Esophagus muscularis mucosa (tissue), 4 donors: ENCODE measurements at regions not wholly inside any gene's neighbourhood (a gene's known extent, or its start where the extent isn't known, plus 50 kb on each side); places are given as distances from the start of the nearest gene placed in this dataset.

Experiments
- DNase-seq: peaks from one replicate; pipeline ENCODE4 v3.0.0-alpha.2; 2017; ENCODE audit errors: extremely low spot score
- H3K27ac ChIP-seq, 4 donors: fragments of 200-600 bp; sonication (generic); replicated peaks in 1 of 4; 1 replicate in 3 of 4; 2 replicates in 1 of 4; pipeline ENCODE4 v1.5.1; 2016 to 2019; ENCODE audit warnings: mild to moderate bottlenecking in 1 of 4
- H3K27me3 ChIP-seq, 4 donors: fragments of 200-600 bp; sonication (generic); one replicate each; pipeline versions ENCODE4 v1.5.1 to v1.6.0; 2016 to 2019
- H3K36me3 ChIP-seq, 4 donors: fragments of 200-600 bp; sonication (generic); one replicate each; pipeline ENCODE4 v1.5.1; 2016 to 2019
- H3K4me1 ChIP-seq, 4 donors: fragments of 200-600 bp; sonication (generic); one replicate each; pipeline ENCODE4 v1.5.1; 2016 to 2019
- H3K4me3 ChIP-seq, 4 donors: fragments of 200-600 bp; sonication (generic); 1 replicate in 2 of 4; 2 replicates in 2 of 4; pipeline ENCODE4 v1.5.1; 2016 to 2019; ENCODE audit warnings: mild to moderate bottlenecking in 4 of 4, moderate library complexity in 1 of 4
- H3K9me3 ChIP-seq, 4 donors: fragments of 200-600 bp; sonication (generic); 1 replicate in 3 of 4; 2 replicates in 1 of 4; pipeline ENCODE4 v1.5.1; 2016 to 2019
- EP300 ChIP-seq: sonication (generic); formaldehyde crosslinking; IDR thresholded peaks from one replicate; pipeline ENCODE4 v1.6.1; 2017; ENCODE audit warnings: antibody characterized with exemption
- POLR2A ChIP-seq: fragments of 450-650 bp; IDR thresholded peaks from one replicate; pipeline ENCODE4 v1.6.1; 2017; ENCODE audit warnings: antibody characterized with exemption, moderate library complexity, mild to moderate bottlenecking, low read depth
- POLR2AphosphoS5 ChIP-seq, 2 donors: sonication (generic); formaldehyde crosslinking; IDR thresholded peaks; one replicate each; pipeline ENCODE4 v1.6.1; 2017; ENCODE audit warnings: antibody characterized with exemption in 2 of 2
- WGBS: methylation state at CpG from one replicate; pipeline ENCODE4 v1.1.5; 2018; 5-methylcytosine and 5-hydroxymethylcytosine counted together
- intact Hi-C: fragments of 100-400 bp; cut with DNase I; formaldehyde crosslinking; loops from one replicate; pipeline ENCODE4 v1.15.1; 2023
- TF ChIP-seq, protein P1 (sequence below), 3 experiments: fragments of 200-600 bp in 2 of 3; fragments of 450-650 bp in 1 of 3; sonication (generic) in 2 of 3; IDR thresholded peaks; one replicate each; pipeline ENCODE4 v1.5.1; 2017 to 2019; ENCODE audit warnings: antibody characterized with exemption in 3 of 3, mild to moderate bottlenecking in 2 of 3, moderate library complexity in 1 of 3

DNA sequence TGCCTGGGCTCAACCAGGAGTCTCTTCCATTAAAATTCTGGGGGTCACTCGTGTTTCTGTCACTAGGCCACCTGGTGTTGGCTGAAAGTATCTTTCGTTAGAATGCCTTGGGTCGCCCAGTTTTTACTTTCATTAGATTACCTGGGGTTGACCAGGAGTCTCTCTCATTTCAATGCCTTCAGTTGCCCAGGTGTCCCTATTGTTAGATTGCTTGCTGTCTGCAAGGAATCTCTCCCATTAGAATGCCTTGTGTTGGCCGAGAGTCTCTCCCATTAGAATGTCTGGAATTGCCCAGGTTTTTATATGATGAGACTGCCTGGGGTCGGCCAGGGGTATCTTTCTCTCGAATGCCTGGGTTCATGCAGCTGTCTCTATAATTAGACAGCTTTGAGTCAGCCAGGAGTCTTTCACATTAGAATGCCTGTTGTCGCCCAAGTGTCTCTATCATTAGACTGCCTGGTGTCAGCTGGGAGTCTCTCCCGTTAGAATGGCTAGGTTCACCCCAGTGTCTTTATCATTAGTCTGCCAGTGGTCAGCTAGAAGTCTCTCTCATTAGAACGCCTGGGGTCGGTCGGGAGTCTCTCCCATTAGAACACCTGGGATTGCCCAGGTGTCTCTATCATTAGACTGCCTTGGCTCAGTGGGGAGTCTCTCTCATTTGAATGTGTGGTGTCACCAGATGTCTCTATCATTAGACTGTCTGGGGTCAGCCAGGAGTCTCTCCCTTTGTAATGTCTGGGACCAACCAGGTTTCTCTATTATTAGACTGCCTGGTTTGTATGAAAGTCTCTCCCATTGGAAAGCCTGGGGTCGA, 1446.8 kb downstream of the UQCRFS1 start:
- peaks cover 0 to 12% (median 5%) of the 10 kb centered on the region in 4 donors for H3K9me3 ChIP-seq
- no peak overlapping the region for H3K27ac ChIP-seq
- H3K27me3 ChIP-seq: no peaks in the 10 kb centered on the region
- intact Hi-C loops: no loop called here
- H3K36me3 ChIP-seq: peaks cover 0 to under 1% (median 0%) of the 10 kb centered on the region in 4 donors
- no peak for TF ChIP-seq POLR2AphosphoS5 (IDR thresholded peaks at IDR 0.05)
- peak; percentile 47 for DNase-seq
- no peaks in the 10 kb centered on the region for H3K4me1 ChIP-seq
- WGBS: 87% methylated on average over 12 of the region's 12 CpGs
- no peak overlapping the region for H3K4me3 ChIP-seq

DNA sequence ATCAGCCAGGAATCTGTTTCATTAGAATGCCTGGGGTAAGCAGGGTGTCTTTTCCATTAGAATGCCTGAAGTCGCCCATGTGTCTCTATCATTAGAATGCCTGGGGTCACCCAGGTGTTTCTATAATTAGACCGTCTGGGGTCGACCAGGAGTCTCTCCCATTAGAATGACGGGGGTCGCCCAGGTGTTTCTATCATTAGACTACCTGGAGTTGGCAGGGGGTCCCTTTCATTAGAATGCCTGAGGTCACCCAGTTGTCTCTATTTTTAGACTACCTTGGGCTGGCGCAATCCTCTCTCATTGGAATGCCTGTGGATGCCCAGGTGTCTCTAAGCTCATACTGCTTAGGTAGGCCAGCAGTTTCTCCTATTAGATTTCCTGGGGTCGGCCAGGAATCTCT, 1447.6 kb downstream of the UQCRFS1 start:
- TF ChIP-seq, protein P1, sequence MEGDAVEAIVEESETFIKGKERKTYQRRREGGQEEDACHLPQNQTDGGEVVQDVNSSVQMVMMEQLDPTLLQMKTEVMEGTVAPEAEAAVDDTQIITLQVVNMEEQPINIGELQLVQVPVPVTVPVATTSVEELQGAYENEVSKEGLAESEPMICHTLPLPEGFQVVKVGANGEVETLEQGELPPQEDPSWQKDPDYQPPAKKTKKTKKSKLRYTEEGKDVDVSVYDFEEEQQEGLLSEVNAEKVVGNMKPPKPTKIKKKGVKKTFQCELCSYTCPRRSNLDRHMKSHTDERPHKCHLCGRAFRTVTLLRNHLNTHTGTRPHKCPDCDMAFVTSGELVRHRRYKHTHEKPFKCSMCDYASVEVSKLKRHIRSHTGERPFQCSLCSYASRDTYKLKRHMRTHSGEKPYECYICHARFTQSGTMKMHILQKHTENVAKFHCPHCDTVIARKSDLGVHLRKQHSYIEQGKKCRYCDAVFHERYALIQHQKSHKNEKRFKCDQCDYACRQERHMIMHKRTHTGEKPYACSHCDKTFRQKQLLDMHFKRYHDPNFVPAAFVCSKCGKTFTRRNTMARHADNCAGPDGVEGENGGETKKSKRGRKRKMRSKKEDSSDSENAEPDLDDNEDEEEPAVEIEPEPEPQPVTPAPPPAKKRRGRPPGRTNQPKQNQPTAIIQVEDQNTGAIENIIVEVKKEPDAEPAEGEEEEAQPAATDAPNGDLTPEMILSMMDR (IDR thresholded peaks at IDR 0.05): no peak
- no peak for TF ChIP-seq POLR2A
- no peak for TF ChIP-seq POLR2AphosphoS5 (IDR thresholded peaks at IDR 0.05)
- no peak for TF ChIP-seq EP300
- no peak overlapping the region for H3K27ac ChIP-seq
- 80% methylated on average over 7 of the region's 7 CpGs for WGBS
- DNase-seq: peak; percentile 81
- no peaks in the 10 kb centered on the region for H3K36me3 ChIP-seq
- peaks cover 0 to 11% (median 3%) of the 10 kb centered on the region in 4 donors for H3K9me3 ChIP-seq
- intact Hi-C loops: no loop called here
- no peaks in the 10 kb centered on the region for H3K27me3 ChIP-seq
- no peak overlapping the region for H3K4me3 ChIP-seq
- H3K4me1 ChIP-seq: no peaks in the 10 kb centered on the region

DNA sequence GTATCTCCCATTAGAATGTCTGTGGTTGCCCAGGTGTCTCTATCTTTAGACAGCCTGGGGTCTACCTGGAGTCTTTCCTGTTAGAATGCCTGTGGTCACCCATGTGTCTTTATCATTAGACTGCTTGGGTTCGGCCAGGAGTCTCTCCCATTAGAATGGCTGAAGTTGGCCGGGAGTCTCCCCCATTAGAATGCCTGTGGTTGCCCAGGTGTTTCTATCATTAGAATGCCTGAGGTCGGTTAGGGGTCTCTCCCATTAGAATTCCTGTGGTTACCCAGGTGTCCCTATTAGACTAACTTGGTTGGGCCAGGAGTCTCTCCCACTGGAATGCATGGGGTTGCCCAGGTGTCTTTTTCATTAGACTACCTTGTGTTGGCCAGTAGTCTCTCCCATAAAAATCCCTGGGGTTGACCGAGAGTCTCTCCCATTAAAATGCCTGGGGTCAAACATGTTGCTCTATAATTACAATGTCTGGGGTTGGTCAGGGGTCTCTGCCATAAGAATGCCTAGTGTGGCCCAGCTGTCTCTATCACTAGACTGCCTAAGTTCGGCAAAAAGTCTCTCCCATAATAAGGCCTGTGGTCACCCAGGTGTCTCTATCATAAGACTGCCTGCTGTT, 1448.7 kb downstream of the UQCRFS1 start:
- H3K27ac ChIP-seq: no peak overlapping the region
- TF ChIP-seq POLR2AphosphoS5 (IDR thresholded peaks at IDR 0.05) (no peak), POLR2A (no peak), EP300 (no peak)
- TF ChIP-seq, protein P1 (IDR thresholded peaks at IDR 0.05): no peak
- H3K9me3 ChIP-seq: peaks cover 0 to 11% (median 2%) of the 10 kb centered on the region in 4 donors
- WGBS: 86% methylated on average over 5 of the region's 5 CpGs
- no peaks in the 10 kb centered on the region for H3K36me3 ChIP-seq
- no peak overlapping the region for H3K4me3 ChIP-seq
- peak; percentile 77 for DNase-seq
- no peaks in the 10 kb centered on the region for H3K27me3 ChIP-seq
- H3K4me1 ChIP-seq: peaks cover 0 to 4% (median 0%) of the 10 kb centered on the region in 4 donors
- intact Hi-C loops: no loop called here

DNA sequence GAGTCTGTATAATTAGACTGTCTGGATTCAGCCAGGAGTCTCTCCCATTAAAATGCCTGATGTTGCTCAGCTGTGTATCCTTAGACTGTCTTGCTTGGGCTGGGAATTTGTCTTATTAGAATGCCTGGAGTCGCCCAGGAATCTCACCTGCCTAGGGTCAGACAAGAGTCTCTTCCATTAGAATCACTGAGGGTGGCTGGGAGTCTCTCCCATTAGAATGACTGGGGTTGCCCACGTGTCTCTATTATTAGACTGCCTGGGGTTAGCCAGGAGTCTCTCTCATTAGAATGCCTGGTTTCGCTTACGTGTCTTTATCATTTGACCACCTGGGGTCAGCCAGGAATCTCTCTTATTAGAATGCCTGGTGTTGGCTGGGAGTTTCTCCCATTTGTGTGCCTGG, 1450.0 kb downstream of the UQCRFS1 start:
- Histone ChIP-seq H3K9me3 (peaks cover 0 to 7% (median under 1%) of the 10 kb centered on the region in 4 donors), H3K27ac (no peak overlapping the region), H3K4me3 (no peak overlapping the region), H3K36me3 (no peaks in the 10 kb centered on the region), H3K4me1 (peaks cover 0 to 7% (median 0%) of the 10 kb centered on the region in 4 donors), H3K27me3 (no peaks in the 10 kb centered on the region)
- TF ChIP-seq POLR2A (no peak), EP300 (no peak), POLR2AphosphoS5 (IDR thresholded peaks at IDR 0.05) (no peak)
- TF ChIP-seq, protein P1 (IDR thresholded peaks at IDR 0.05): no peak
- WGBS: 94% methylated on average over 3 of the region's 4 CpGs
- no peak for DNase-seq
- intact Hi-C loops: no loop called here

DNA sequence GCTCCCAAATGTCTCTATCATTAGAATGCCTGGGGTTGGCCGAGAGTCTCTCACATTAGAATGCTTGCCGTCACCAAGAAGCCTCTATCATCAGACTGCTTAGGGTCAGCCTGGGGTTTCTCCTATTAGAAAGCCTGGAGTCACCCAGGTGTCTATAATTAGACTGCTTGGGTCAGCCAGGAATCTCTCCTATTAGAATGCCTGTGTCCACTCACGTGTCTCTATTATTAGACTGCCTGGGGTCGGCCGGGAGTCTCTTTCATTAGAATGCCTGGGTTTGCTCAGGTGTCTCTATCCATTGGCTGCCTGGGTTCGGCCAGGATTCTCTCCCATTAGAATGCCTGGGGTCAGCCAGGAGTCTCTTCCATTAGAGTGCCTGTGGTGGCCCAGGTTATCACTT, 1453.1 kb downstream of the UQCRFS1 start:
- TF ChIP-seq, protein P1 (IDR thresholded peaks at IDR 0.05): no peak
- no peak for TF ChIP-seq POLR2AphosphoS5 (IDR thresholded peaks at IDR 0.05)
- no peak for TF ChIP-seq POLR2A
- TF ChIP-seq EP300: no peak
- Histone ChIP-seq H3K36me3 (no peaks in the 10 kb centered on the region), H3K9me3 (no peaks in the 10 kb centered on the region), H3K27me3 (no peaks in the 10 kb centered on the region), H3K4me3 (no peak overlapping the region), H3K27ac (no peak overlapping the region), H3K4me1 (peaks cover 0 to 7% (median 0%) of the 10 kb centered on the region in 4 donors)
- 96% methylated on average over 3 of the region's 6 CpGs for WGBS
- no peak for DNase-seq
- intact Hi-C loops: no loop called here
